HG03196 (cell line): ENCODE measurements at regions not wholly inside any gene's neighbourhood (a gene's known extent, or its start where the extent isn't known, plus 50 kb on each side); places are given as distances from the start of the nearest gene placed in this dataset.

Experiments
- ATAC-seq: cut with Tn5 transposase; IDR thresholded peaks from one replicate; pipeline ENCODE4 v1.9.1; 2021; ENCODE audit not compliant: unreplicated experiment

- no peak for ATAC-seq
These were observed 317.4 kb upstream of the UBE2E3 start for GRCh38 chr2:180662941-180663471.

- ATAC-seq = no peak
These were observed 317.9 kb upstream of the UBE2E3 start for GRCh38 chr2:180662521-180662920.

GRCh38 chr2:180661686-180662030 is 318.7 kb upstream of the UBE2E3 start:
- no peak for ATAC-seq

GRCh38 chr2:180660881-180661685 is 319.3 kb upstream of the UBE2E3 start:
- no peak for ATAC-seq

GRCh38 chr2:180660207-180660606 is 320.2 kb upstream of the UBE2E3 start:
- no peak for ATAC-seq

GRCh38 chr2:180657054-180657453 is 323.4 kb upstream of the UBE2E3 start:
- no peak for ATAC-seq

- ATAC-seq = no peak
These were observed 324.0 kb upstream of the UBE2E3 start for GRCh38 chr2:180656455-180656847.

GRCh38 chr2:180655842-180656454 is 324.5 kb upstream of the UBE2E3 start:
- ATAC-seq = no peak

GRCh38 chr2:180655393-180655792 is 325.0 kb upstream of the UBE2E3 start:
- no peak for ATAC-seq

GRCh38 chr2:180653481-180653880 is 326.9 kb upstream of the UBE2E3 start:
- ATAC-seq = no peak

GRCh38 chr2:180652794-180653193 is 327.6 kb upstream of the UBE2E3 start:
- no peak for ATAC-seq

GRCh38 chr2:180651596-180651995 is 328.8 kb upstream of the UBE2E3 start:
- ATAC-seq = no peak

- no peak for ATAC-seq
These were observed 332.8 kb upstream of the UBE2E3 start for GRCh38 chr2:180647621-180648020.

GRCh38 chr2:180647221-180647620 is 333.2 kb upstream of the UBE2E3 start:
- no peak for ATAC-seq

GRCh38 chr2:180646756-180647155 is 333.6 kb upstream of the UBE2E3 start:
- ATAC-seq = no peak

- ATAC-seq = no peak
These were observed 335.7 kb upstream of the UBE2E3 start for GRCh38 chr2:180644709-180645108.

GRCh38 chr2:180630756-180631155 is 349.6 kb upstream of the UBE2E3 start:
- ATAC-seq = no peak

- no peak for ATAC-seq
These were observed 355.2 kb upstream of the UBE2E3 start for GRCh38 chr2:180625006-180625844.

GRCh38 chr2:180621941-180622918 is 358.2 kb upstream of the UBE2E3 start:
- no peak for ATAC-seq

- ATAC-seq = no peak
These were observed 359.0 kb upstream of the UBE2E3 start for GRCh38 chr2:180621366-180621765.
